ENCODE measurements at regions not wholly inside any gene's neighbourhood (a gene's known extent, or its start where the extent isn't known, plus 50 kb on each side); places are given as distances from the start of the nearest gene placed in this dataset.

DNA sequence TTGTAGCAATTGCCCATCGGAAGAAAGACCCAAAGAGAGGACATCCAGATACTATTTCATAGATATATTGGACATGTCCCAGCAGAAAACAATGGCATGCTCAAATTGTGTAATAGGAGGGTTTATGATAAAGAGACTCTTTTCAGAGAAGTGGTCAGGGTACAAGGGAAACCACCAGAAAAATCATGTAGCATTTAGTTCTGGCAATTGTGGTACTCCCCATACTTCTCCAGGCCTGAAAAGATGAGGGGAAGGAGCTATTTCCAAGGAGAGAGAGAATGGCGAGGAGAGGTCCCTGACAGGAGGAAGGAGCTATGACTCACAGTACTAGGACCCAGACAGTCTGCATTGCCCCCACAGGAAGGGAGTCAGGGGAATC lies 68.4 kb upstream of the ADO start:
- ATAC-seq (ENCODE audit: insufficient number of reproducible peaks, low FRiP score, low read depth) (no peak), DNase-seq (ENCODE audit: low spot score) (no peak)
- H3K27me3 ChIP-seq (replicated peaks; ENCODE audit: insufficient read depth), result no peaks in the 10 kb centered on the region
- no peaks in the 10 kb centered on the region for H3K36me3 ChIP-seq
- TF ChIP-seq, protein P1, sequence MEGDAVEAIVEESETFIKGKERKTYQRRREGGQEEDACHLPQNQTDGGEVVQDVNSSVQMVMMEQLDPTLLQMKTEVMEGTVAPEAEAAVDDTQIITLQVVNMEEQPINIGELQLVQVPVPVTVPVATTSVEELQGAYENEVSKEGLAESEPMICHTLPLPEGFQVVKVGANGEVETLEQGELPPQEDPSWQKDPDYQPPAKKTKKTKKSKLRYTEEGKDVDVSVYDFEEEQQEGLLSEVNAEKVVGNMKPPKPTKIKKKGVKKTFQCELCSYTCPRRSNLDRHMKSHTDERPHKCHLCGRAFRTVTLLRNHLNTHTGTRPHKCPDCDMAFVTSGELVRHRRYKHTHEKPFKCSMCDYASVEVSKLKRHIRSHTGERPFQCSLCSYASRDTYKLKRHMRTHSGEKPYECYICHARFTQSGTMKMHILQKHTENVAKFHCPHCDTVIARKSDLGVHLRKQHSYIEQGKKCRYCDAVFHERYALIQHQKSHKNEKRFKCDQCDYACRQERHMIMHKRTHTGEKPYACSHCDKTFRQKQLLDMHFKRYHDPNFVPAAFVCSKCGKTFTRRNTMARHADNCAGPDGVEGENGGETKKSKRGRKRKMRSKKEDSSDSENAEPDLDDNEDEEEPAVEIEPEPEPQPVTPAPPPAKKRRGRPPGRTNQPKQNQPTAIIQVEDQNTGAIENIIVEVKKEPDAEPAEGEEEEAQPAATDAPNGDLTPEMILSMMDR (IDR thresholded peaks at IDR 0.05), result no peak
- no peaks in the 10 kb centered on the region for H3K9me3 ChIP-seq
- H3K27ac ChIP-seq, result no peak overlapping the region
- no peaks in the 10 kb centered on the region for H3K4me1 ChIP-seq (ENCODE audit: control insufficient read depth in 1 of 2, low read depth in 2 of 2)
- no peak overlapping the region for H3K4me3 ChIP-seq

DNA sequence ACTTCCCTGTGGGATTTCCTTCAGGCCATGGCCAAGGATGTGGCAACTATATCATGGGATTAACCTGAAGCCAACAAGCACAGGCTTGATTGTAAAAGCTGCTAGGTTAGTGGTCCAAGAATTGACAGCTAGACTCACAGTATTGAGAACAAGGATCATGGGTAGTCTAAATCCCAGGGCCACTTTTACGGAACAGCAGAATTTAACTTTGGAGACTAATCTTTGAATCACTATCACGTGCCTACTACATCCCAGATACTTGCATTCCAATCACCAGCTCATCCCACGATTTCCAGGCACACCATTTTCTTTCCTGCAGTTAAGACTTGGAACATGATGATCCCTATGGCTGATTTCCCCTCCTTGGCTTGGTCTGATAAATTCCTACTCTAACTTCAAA lies 65.6 kb upstream of the ADO start:
- ATAC-seq (ENCODE audit: insufficient number of reproducible peaks, low FRiP score, low read depth), result no peak
- H3K36me3 ChIP-seq, result no peaks in the 10 kb centered on the region
- TF ChIP-seq, protein P1 (IDR thresholded peaks at IDR 0.05), result no peak
- DNase-seq (ENCODE audit: low spot score), result no peak
- no peak overlapping the region for H3K4me3 ChIP-seq
- H3K4me1 ChIP-seq (ENCODE audit: control insufficient read depth in 1 of 2, low read depth in 2 of 2), result no peaks in the 10 kb centered on the region
- H3K27me3 ChIP-seq (replicated peaks; ENCODE audit: insufficient read depth), result no peaks in the 10 kb centered on the region
- no peaks in the 10 kb centered on the region for H3K9me3 ChIP-seq
- no peak overlapping the region for H3K27ac ChIP-seq

DNA sequence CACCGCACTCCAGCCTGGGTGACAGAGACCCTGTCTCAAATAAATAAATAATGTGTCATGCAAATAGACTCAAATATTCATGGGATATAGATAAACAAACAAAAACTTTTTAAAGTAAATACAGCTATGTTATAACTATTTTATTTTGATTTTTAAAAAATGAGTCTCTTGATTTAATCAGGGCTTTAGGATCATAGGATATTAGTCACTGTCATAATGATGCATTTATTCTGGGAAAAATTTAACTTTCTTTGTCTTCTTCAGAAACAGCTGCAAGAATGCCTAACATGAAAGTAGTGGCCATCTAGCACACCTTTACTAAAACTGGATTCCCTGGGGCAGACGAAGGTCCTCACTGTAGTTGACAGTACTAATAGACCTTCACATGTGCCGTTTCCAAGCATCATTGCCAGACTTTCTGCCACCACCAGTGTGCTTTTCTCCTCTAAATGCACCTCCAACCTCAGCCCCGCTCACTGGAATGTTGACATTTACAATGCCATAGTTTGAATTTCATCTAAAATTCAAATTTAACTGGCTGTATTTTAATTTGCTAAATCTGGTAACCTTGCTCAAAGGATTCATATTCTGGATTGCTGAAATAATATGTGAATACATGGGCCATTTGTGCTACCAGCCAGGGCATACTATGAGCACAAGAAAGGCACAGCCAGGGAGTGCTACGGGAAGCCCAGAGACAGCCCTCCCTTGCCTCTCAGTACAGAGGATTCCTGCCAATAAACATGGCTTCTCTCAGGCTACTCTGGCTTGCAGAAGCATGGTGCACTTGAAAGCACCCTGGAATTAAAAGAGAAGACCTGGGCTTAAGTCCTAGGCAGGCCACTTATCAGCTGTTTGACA lies 63.4 kb upstream of the ADO start:
- no peaks in the 10 kb centered on the region for H3K36me3 ChIP-seq
- no peak for DNase-seq (ENCODE audit: low spot score)
- no peaks in the 10 kb centered on the region for H3K27me3 ChIP-seq (replicated peaks; ENCODE audit: insufficient read depth)
- no peaks in the 10 kb centered on the region for H3K9me3 ChIP-seq
- no peak for ATAC-seq (ENCODE audit: insufficient number of reproducible peaks, low FRiP score, low read depth)
- no peak overlapping the region for H3K27ac ChIP-seq
- no peak overlapping the region for H3K4me3 ChIP-seq
- TF ChIP-seq, protein P1 (IDR thresholded peaks at IDR 0.05), result no peak
- H3K4me1 ChIP-seq (ENCODE audit: control insufficient read depth in 1 of 2, low read depth in 2 of 2), result no peaks in the 10 kb centered on the region

DNA sequence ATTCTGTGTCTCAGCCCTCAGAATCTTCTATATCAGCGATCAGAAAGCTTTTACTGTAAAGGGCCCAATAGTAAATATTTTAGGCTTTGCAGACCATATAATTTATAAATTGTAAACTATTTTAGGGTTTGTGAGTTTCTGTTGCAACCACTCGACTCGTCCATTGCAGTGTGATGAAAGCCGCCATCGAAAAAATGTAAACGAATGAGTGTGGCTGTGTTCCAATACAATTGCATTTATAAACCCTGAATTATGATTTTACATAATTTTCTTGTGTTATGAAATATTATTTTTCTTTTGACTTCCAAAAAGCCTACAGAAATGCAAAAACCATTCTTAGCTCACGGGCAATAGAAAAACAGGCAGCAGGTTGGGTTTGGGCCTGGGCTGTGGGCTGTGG lies 62.5 kb upstream of the ADO start:
- Histone ChIP-seq H3K4me1 (ENCODE audit: control insufficient read depth in 1 of 2, low read depth in 2 of 2) (no peaks in the 10 kb centered on the region), H3K27me3 (replicated peaks; ENCODE audit: insufficient read depth) (no peaks in the 10 kb centered on the region), H3K4me3 (no peak overlapping the region), H3K27ac (no peak overlapping the region), H3K36me3 (no peaks in the 10 kb centered on the region), H3K9me3 (no peaks in the 10 kb centered on the region)
- ATAC-seq (ENCODE audit: insufficient number of reproducible peaks, low FRiP score, low read depth), result no peak
- no peak for DNase-seq (ENCODE audit: low spot score)
- TF ChIP-seq, protein P1 (IDR thresholded peaks at IDR 0.05), result no peak

DNA sequence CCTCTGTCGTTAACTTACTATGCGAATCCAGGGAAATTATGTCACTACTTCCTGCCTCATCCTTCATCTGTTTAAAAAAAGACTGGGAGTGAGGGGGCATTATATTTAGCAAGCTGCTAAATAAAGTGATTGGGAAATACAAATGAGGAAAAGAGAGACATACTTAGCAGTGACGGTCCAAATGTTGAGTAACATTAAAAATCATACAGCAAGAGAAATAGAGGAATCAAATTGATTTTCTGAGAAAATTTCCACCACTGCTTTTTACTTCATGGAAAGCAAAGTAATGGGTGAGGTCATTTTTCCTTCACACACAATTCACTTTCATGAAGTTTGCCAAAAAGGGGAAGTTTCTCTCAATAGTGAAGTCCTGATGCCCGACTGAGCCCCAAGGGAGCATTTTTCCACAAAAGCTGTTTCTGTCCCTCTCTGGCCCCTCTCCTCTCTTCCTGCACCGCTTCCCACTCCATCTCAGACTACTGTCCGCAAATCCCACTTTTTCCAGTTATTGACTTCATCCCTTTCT lies 61.9 kb upstream of the ADO start:
- no peak for ATAC-seq (ENCODE audit: insufficient number of reproducible peaks, low FRiP score, low read depth)
- no peaks in the 10 kb centered on the region for H3K27me3 ChIP-seq (replicated peaks; ENCODE audit: insufficient read depth)
- TF ChIP-seq, protein P1 (IDR thresholded peaks at IDR 0.05), result no peak
- no peaks in the 10 kb centered on the region for H3K4me1 ChIP-seq (ENCODE audit: control insufficient read depth in 1 of 2, low read depth in 2 of 2)
- DNase-seq (ENCODE audit: low spot score), result no peak
- no peak overlapping the region for H3K27ac ChIP-seq
- no peak overlapping the region for H3K4me3 ChIP-seq
- no peaks in the 10 kb centered on the region for H3K9me3 ChIP-seq
- H3K36me3 ChIP-seq, result no peaks in the 10 kb centered on the region

All from thoracic aorta (tissue), 2 donors.